Chondrocyte (in vitro differentiated cells): ENCODE measurements at regions not wholly inside any gene's neighbourhood (a gene's known extent, or its start where the extent isn't known, plus 50 kb on each side); places are given as distances from the start of the nearest gene placed in this dataset.

Source experiments
- DNase-seq: peaks from one replicate; pipeline ENCODE4 v3.0.0; 2021; ENCODE audit warnings: mixed read lengths, low spot score
- H3K27ac Mint-ChIP-seq: one replicate; pipeline ENCODE4 v1.8.0; 2021; ENCODE audit warnings: mild to moderate bottlenecking, moderate library complexity, mixed read lengths; ENCODE audit not compliant: unreplicated experiment
- H3K27me3 Mint-ChIP-seq: 2 replicates; pipeline ENCODE4 v1.8.0; 2021; ENCODE audit warnings: low read depth, mixed read lengths
- H3K36me3 Mint-ChIP-seq: 2 replicates; pipeline ENCODE4 v1.8.0; 2021; ENCODE audit warnings: low read depth, mixed read lengths
- H3K4me1 Mint-ChIP-seq: 2 replicates; pipeline ENCODE4 v1.8.0; 2021; ENCODE audit warnings: low read depth, mild to moderate bottlenecking, mixed read lengths
- H3K4me3 Mint-ChIP-seq: one replicate; pipeline ENCODE4 v1.8.0; 2021; ENCODE audit warnings: mild to moderate bottlenecking, moderate library complexity, mixed read lengths; ENCODE audit not compliant: unreplicated experiment
- H3K9me3 Mint-ChIP-seq: 2 replicates; pipeline ENCODE4 v1.8.0; 2021; ENCODE audit warnings: low read depth, mixed read lengths
- CTCF ChIP-seq: fragments of 200-600 bp; sonication (generic); IDR thresholded peaks from 2 replicates; pipeline ENCODE4 v1.5.0; 2021; ENCODE audit warnings: antibody characterized with exemption, mild to moderate bottlenecking, moderate library complexity

GRCh38 chr4:26085551-26085950 lies 171.5 kb downstream of the SMIM20 start:
- Mint-ChIP-seq H3K4me1 (peaks cover 29% of the 10 kb centered on the region), H3K27me3 (peaks cover 3% of the 10 kb centered on the region), H3K9me3 (peaks cover 2% of the 10 kb centered on the region), H3K4me3 (no peak overlapping the region), H3K27ac (no peak overlapping the region), H3K36me3 (peaks cover under 1% of the 10 kb centered on the region)
- TF ChIP-seq CTCF: peak; percentile 48
- no peak for DNase-seq

GRCh38 chr4:26086621-26087441 lies 172.8 kb downstream of the SMIM20 start:
- no peak for TF ChIP-seq CTCF
- H3K9me3 Mint-ChIP-seq: peaks cover 5% of the 10 kb centered on the region
- H3K4me1 Mint-ChIP-seq: peaks cover 29% of the 10 kb centered on the region
- no peaks in the 10 kb centered on the region for H3K27me3 Mint-ChIP-seq
- peaks cover 1% of the 10 kb centered on the region for H3K36me3 Mint-ChIP-seq
- no peak for DNase-seq
- H3K27ac Mint-ChIP-seq: no peak overlapping the region
- no peak overlapping the region for H3K4me3 Mint-ChIP-seq

- Mint-ChIP-seq H3K27ac (peak overlapping the region; percentile 5), H3K36me3 (peaks cover 1% of the 10 kb centered on the region), H3K4me3 (no peak overlapping the region), H3K27me3 (peaks cover 3% of the 10 kb centered on the region), H3K4me1 (peaks cover 29% of the 10 kb centered on the region), H3K9me3 (peaks cover 5% of the 10 kb centered on the region)
- TF ChIP-seq CTCF: no peak
- no peak for DNase-seq
These were observed 174.5 kb downstream of the SMIM20 start for GRCh38 chr4:26088433-26088928.

- Mint-ChIP-seq H3K4me1 (peaks cover 4% of the 10 kb centered on the region), H3K27ac (no peak overlapping the region), H3K4me3 (no peak overlapping the region), H3K27me3 (peaks cover 9% of the 10 kb centered on the region), H3K36me3 (peaks cover 4% of the 10 kb centered on the region), H3K9me3 (peaks cover 15% of the 10 kb centered on the region)
- no peak for TF ChIP-seq CTCF
- DNase-seq: no peak
These were observed 179.5 kb downstream of the SMIM20 start for GRCh38 chr4:26093551-26093950.

GRCh38 chr4:26094076-26094475 lies 180.1 kb downstream of the SMIM20 start:
- no peak for DNase-seq
- no peaks in the 10 kb centered on the region for H3K4me1 Mint-ChIP-seq
- TF ChIP-seq CTCF: no peak
- peaks cover 9% of the 10 kb centered on the region for H3K27me3 Mint-ChIP-seq
- H3K4me3 Mint-ChIP-seq: no peak overlapping the region
- H3K27ac Mint-ChIP-seq: no peak overlapping the region
- H3K36me3 Mint-ChIP-seq: peaks cover 4% of the 10 kb centered on the region
- H3K9me3 Mint-ChIP-seq: peaks cover 18% of the 10 kb centered on the region
